ENCODE measurements at regions not wholly inside any gene's neighbourhood (a gene's known extent, or its start where the extent isn't known, plus 50 kb on each side); places are given as distances from the start of the nearest gene placed in this dataset.
A peak's percentile ranks its signal among the peaks of the same experiment; 100 is the strongest.

- H3K36me3 ChIP-seq (ENCODE audit: insufficient read depth, low read length) = no peaks in the 10 kb centered on the region
- H4K20me1 ChIP-seq (ENCODE audit: insufficient read depth, low read length) = no peaks in the 10 kb centered on the region
- ATAC-seq (ENCODE audit: insufficient read depth, low read depth) (no peak), DNase-seq (no peak)
- no peak overlapping the region for H3K4me3 ChIP-seq (ENCODE audit: low read depth in 1 of 2, low read length in 2 of 2)
- H2AFZ ChIP-seq (ENCODE audit: low read depth, low read length) = no peak overlapping the region
- no peaks in the 10 kb centered on the region for H3K9me3 ChIP-seq (ENCODE audit: insufficient read depth, low read length, severe bottlenecking)
- no peaks in the 10 kb centered on the region for H3K79me2 ChIP-seq (ENCODE audit: insufficient read depth, low read length)
- H3K4me1 ChIP-seq (ENCODE audit: insufficient read depth, low read length) = peaks cover 39% of the 10 kb centered on the region
- TF ChIP-seq CTCF (IDR thresholded peaks at IDR 0.05; ENCODE audit: borderline replicate concordance, extremely low read depth, low read length, poor library complexity, severe bottlenecking) (no peak), EZH2 (IDR thresholded peaks at IDR 0.05; ENCODE audit: borderline replicate concordance, low read depth, low read length, severe bottlenecking) (no peak)
- H3K4me2 ChIP-seq (ENCODE audit: insufficient read depth, low read length) = no peak overlapping the region
- H3K9ac ChIP-seq (ENCODE audit: low read depth, low read length) = no peak overlapping the region
- H3K27me3 ChIP-seq (ENCODE audit: insufficient read depth, low read length, poor library complexity) = no peaks in the 10 kb centered on the region
- H3K27ac ChIP-seq (ENCODE audit: low read length) = no peak overlapping the region
These were observed 113.4 kb upstream of the RAB27B start for GRCh38 chr18:54714851-54715250.

- Histone ChIP-seq H3K9me3 (ENCODE audit: insufficient read depth, low read length, severe bottlenecking) (no peaks in the 10 kb centered on the region), H2AFZ (ENCODE audit: low read depth, low read length) (no peak overlapping the region), H4K20me1 (ENCODE audit: insufficient read depth, low read length) (no peaks in the 10 kb centered on the region), H3K9ac (ENCODE audit: low read depth, low read length) (no peak overlapping the region), H3K4me3 (ENCODE audit: low read depth in 1 of 2, low read length in 2 of 2) (no peak overlapping the region), H3K36me3 (ENCODE audit: insufficient read depth, low read length) (no peaks in the 10 kb centered on the region), H3K4me1 (ENCODE audit: insufficient read depth, low read length) (peaks cover 34% of the 10 kb centered on the region), H3K27me3 (ENCODE audit: insufficient read depth, low read length, poor library complexity) (no peaks in the 10 kb centered on the region), H3K79me2 (ENCODE audit: insufficient read depth, low read length) (no peaks in the 10 kb centered on the region), H3K4me2 (ENCODE audit: insufficient read depth, low read length) (no peak overlapping the region), H3K27ac (ENCODE audit: low read length) (no peak overlapping the region)
- ATAC-seq (ENCODE audit: insufficient read depth, low read depth) = no peak
- TF ChIP-seq EZH2 (IDR thresholded peaks at IDR 0.05; ENCODE audit: borderline replicate concordance, low read depth, low read length, severe bottlenecking) = no peak
- TF ChIP-seq CTCF (IDR thresholded peaks at IDR 0.05; ENCODE audit: borderline replicate concordance, extremely low read depth, low read length, poor library complexity, severe bottlenecking) = no peak
- no peak for DNase-seq
These were observed 111.7 kb upstream of the RAB27B start for GRCh38 chr18:54716586-54716985.

- Histone ChIP-seq H3K4me2 (ENCODE audit: insufficient read depth, low read length) (peak overlapping the region; percentile 77), H3K36me3 (ENCODE audit: insufficient read depth, low read length) (no peaks in the 10 kb centered on the region), H3K9me3 (ENCODE audit: insufficient read depth, low read length, severe bottlenecking) (no peaks in the 10 kb centered on the region), H3K4me1 (ENCODE audit: insufficient read depth, low read length) (peaks cover 34% of the 10 kb centered on the region), H3K9ac (ENCODE audit: low read depth, low read length) (peak overlapping the region; percentile 34; the same call in 1 of the 2 replicates), H3K27me3 (ENCODE audit: insufficient read depth, low read length, poor library complexity) (no peaks in the 10 kb centered on the region), H3K27ac (ENCODE audit: low read length) (peak overlapping the region; percentile 56), H2AFZ (ENCODE audit: low read depth, low read length) (peak overlapping the region; percentile 38), H3K79me2 (ENCODE audit: insufficient read depth, low read length) (no peaks in the 10 kb centered on the region), H3K4me3 (ENCODE audit: low read depth in 1 of 2, low read length in 2 of 2) (peak overlapping the region; percentile 16 to 54; a peak in 3 of 4 replicates), H4K20me1 (ENCODE audit: insufficient read depth, low read length) (no peaks in the 10 kb centered on the region)
- peak; percentile 74 for DNase-seq
- peak; percentile 92 for ATAC-seq (ENCODE audit: insufficient read depth, low read depth)
- TF ChIP-seq CTCF (IDR thresholded peaks at IDR 0.05; ENCODE audit: borderline replicate concordance, extremely low read depth, low read length, poor library complexity, severe bottlenecking) (peak; percentile 45), EZH2 (IDR thresholded peaks at IDR 0.05; ENCODE audit: borderline replicate concordance, low read depth, low read length, severe bottlenecking) (no peak)
These were observed 110.4 kb upstream of the RAB27B start for GRCh38 chr18:54717673-54718407.

Measured in DND-41 (cell line).